ENCODE measurements at regions not wholly inside any gene's neighbourhood (a gene's known extent, or its start where the extent isn't known, plus 50 kb on each side); places are given as distances from the start of the nearest gene placed in this dataset.

- Histone ChIP-seq H3K9ac (ENCODE audit: low read length) (no peak overlapping the region), H3K27me3 (ENCODE audit: insufficient read depth, low read length) (no peaks in the 10 kb centered on the region), H3K27ac (ENCODE audit: low read depth, low read length) (peak overlapping the region; percentile 18), H2AFZ (ENCODE audit: low read depth, low read length) (no peak overlapping the region), H3K4me2 (ENCODE audit: low read length) (no peak overlapping the region), H3K79me2 (ENCODE audit: insufficient read depth, low read length) (no peaks in the 10 kb centered on the region), H4K20me1 (ENCODE audit: insufficient read depth, low read length) (no peaks in the 10 kb centered on the region), H3K9me3 (ENCODE audit: insufficient read depth, low read depth, low read length) (no peaks in the 10 kb centered on the region), H3K4me1 (ENCODE audit: insufficient read depth, low read length) (peaks cover 6% of the 10 kb centered on the region), H3K36me3 (ENCODE audit: insufficient read depth, low read length) (no peaks in the 10 kb centered on the region), H3K4me3 (ENCODE audit: insufficient read depth, low read depth, low read length) (no peak overlapping the region)
- Mint-ChIP-seq H3K36me3 (ENCODE audit: low read depth, unreplicated experiment) (no peaks in the 10 kb centered on the region), H3K27me3 (ENCODE audit: low read depth, unreplicated experiment) (no peaks in the 10 kb centered on the region), H3K4me3 (ENCODE audit: unreplicated experiment) (no peak overlapping the region), H3K4me1 (ENCODE audit: low read depth, unreplicated experiment) (peaks cover 4% of the 10 kb centered on the region), H3K9me3 (ENCODE audit: unreplicated experiment) (no peaks in the 10 kb centered on the region), H3K27ac (ENCODE audit: unreplicated experiment) (no peak overlapping the region)
- FAIRE-seq = peak; percentile 37
- peak; percentile 87 for DNase-seq (ENCODE audit: low read depth)
- no peak for TF ChIP-seq CTCF (IDR thresholded peaks at IDR 0.05; ENCODE audit: insufficient read depth, low read depth, low read length)
- TF ChIP-seq EZH2 (IDR thresholded peaks at IDR 0.05; ENCODE audit: insufficient read depth, low read length) = no peak
Measured at GRCh38 chr13:64234255-64234654, 2818.6 kb upstream of the PCDH20 start.

GRCh38 chr13:64223016-64223415, 2807.4 kb upstream of the PCDH20 start:
- Mint-ChIP-seq H3K36me3 (ENCODE audit: low read depth, unreplicated experiment) (no peaks in the 10 kb centered on the region), H3K27me3 (ENCODE audit: low read depth, unreplicated experiment) (no peaks in the 10 kb centered on the region), H3K4me3 (ENCODE audit: unreplicated experiment) (no peak overlapping the region), H3K9me3 (ENCODE audit: unreplicated experiment) (peaks cover 2% of the 10 kb centered on the region), H3K4me1 (ENCODE audit: low read depth, unreplicated experiment) (no peaks in the 10 kb centered on the region), H3K27ac (ENCODE audit: unreplicated experiment) (no peak overlapping the region)
- H2AFZ ChIP-seq (ENCODE audit: low read depth, low read length) = no peak overlapping the region
- no peak overlapping the region for H3K4me2 ChIP-seq (ENCODE audit: low read length)
- H3K4me1 ChIP-seq (ENCODE audit: insufficient read depth, low read length) = no peaks in the 10 kb centered on the region
- no peaks in the 10 kb centered on the region for H3K9me3 ChIP-seq (ENCODE audit: insufficient read depth, low read depth, low read length)
- no peaks in the 10 kb centered on the region for H3K79me2 ChIP-seq (ENCODE audit: insufficient read depth, low read length)
- H4K20me1 ChIP-seq (ENCODE audit: insufficient read depth, low read length) = no peaks in the 10 kb centered on the region
- no peak overlapping the region for H3K27ac ChIP-seq (ENCODE audit: low read depth, low read length)
- no peaks in the 10 kb centered on the region for H3K27me3 ChIP-seq (ENCODE audit: insufficient read depth, low read length)
- DNase-seq (ENCODE audit: low read depth) (no peak), FAIRE-seq (no peak)
- no peak overlapping the region for H3K4me3 ChIP-seq (ENCODE audit: insufficient read depth, low read depth, low read length)
- no peak for TF ChIP-seq CTCF (IDR thresholded peaks at IDR 0.05; ENCODE audit: insufficient read depth, low read depth, low read length)
- TF ChIP-seq EZH2 (IDR thresholded peaks at IDR 0.05; ENCODE audit: insufficient read depth, low read length) = no peak
- no peak overlapping the region for H3K9ac ChIP-seq (ENCODE audit: low read length)
- no peaks in the 10 kb centered on the region for H3K36me3 ChIP-seq (ENCODE audit: insufficient read depth, low read length)

- Mint-ChIP-seq H3K4me1 (ENCODE audit: low read depth, unreplicated experiment) (no peaks in the 10 kb centered on the region), H3K9me3 (ENCODE audit: unreplicated experiment) (no peaks in the 10 kb centered on the region), H3K27ac (ENCODE audit: unreplicated experiment) (no peak overlapping the region), H3K36me3 (ENCODE audit: low read depth, unreplicated experiment) (no peaks in the 10 kb centered on the region), H3K27me3 (ENCODE audit: low read depth, unreplicated experiment) (no peaks in the 10 kb centered on the region), H3K4me3 (ENCODE audit: unreplicated experiment) (no peak overlapping the region)
- FAIRE-seq (no peak), DNase-seq (ENCODE audit: low read depth) (no peak)
- Histone ChIP-seq H3K4me3 (ENCODE audit: insufficient read depth, low read depth, low read length) (no peak overlapping the region), H3K79me2 (ENCODE audit: insufficient read depth, low read length) (no peaks in the 10 kb centered on the region), H4K20me1 (ENCODE audit: insufficient read depth, low read length) (no peaks in the 10 kb centered on the region), H3K27ac (ENCODE audit: low read depth, low read length) (no peak overlapping the region), H3K9me3 (ENCODE audit: insufficient read depth, low read depth, low read length) (peaks cover 5% of the 10 kb centered on the region), H3K4me2 (ENCODE audit: low read length) (no peak overlapping the region), H3K9ac (ENCODE audit: low read length) (no peak overlapping the region), H2AFZ (ENCODE audit: low read depth, low read length) (no peak overlapping the region), H3K27me3 (ENCODE audit: insufficient read depth, low read length) (no peaks in the 10 kb centered on the region), H3K36me3 (ENCODE audit: insufficient read depth, low read length) (no peaks in the 10 kb centered on the region), H3K4me1 (ENCODE audit: insufficient read depth, low read length) (no peaks in the 10 kb centered on the region)
- TF ChIP-seq CTCF (IDR thresholded peaks at IDR 0.05; ENCODE audit: insufficient read depth, low read depth, low read length) (no peak), EZH2 (IDR thresholded peaks at IDR 0.05; ENCODE audit: insufficient read depth, low read length) (no peak)
Measured at GRCh38 chr13:64206430-64207225, 2791.0 kb upstream of the PCDH20 start.

Data from astrocyte (in vitro differentiated cells and primary cell).